H1 (cell line): ENCODE measurements at regions not wholly inside any gene's neighbourhood (a gene's known extent, or its start where the extent isn't known, plus 50 kb on each side); places are given as distances from the start of the nearest gene placed in this dataset.
A peak's percentile ranks its signal among the peaks of the same experiment; 100 is the strongest.

Experiments
- CTCF ChIA-PET: fragments of 300-600 bp; sonication (Branson Sonifier 250); formaldehyde crosslinking; loops from one replicate; lab custom pipeline; 2021; ENCODE audit not compliant: partially characterized antibody; lab: Charles Lee
- POLR2A ChIA-PET: fragments of 300-600 bp; sonication (Branson Sonifier 250); formaldehyde crosslinking; loops from one replicate; lab custom pipeline; 2021; ENCODE audit warnings: inconsistent platforms; ENCODE audit not compliant: partially characterized antibody; lab: Charles Lee
- DNase-seq, 2 experiments: peaks; one replicate each; pipeline versions ENCODE4 v3.0.0 to v3.0.0-alpha.2; 2010 to 2022; ENCODE audit warnings: low spot score in 2 of 2, low read depth in 1 of 2, mixed read lengths in 1 of 2
- FAIRE-seq: peaks from 2 replicates; lab custom pipeline; 2011; peaks lifted over from hg19 to GRCh38; lab: Jason Lieb, UNC
- H2AFZ ChIP-seq: 2 replicates; pipeline ENCODE4 v1.8.1; 2012; ENCODE audit warnings: low read length, inconsistent platforms
- H2AK5ac ChIP-seq: 2 replicates; pipeline ENCODE4 v1.6.1; 2013; ENCODE audit warnings: low read depth, low read length
- H2BK120ac ChIP-seq: replicated peaks from 2 replicates; pipeline ENCODE3; 2013; ENCODE audit warnings: low read depth, low read length, inconsistent platforms
- H2BK12ac ChIP-seq: 2 replicates; pipeline ENCODE4 v1.6.1; 2013; ENCODE audit warnings: low read depth, low read length
- H2BK15ac ChIP-seq: 2 replicates; pipeline ENCODE4 v1.6.1; 2013; ENCODE audit warnings: low read length
- H2BK20ac ChIP-seq: 2 replicates; pipeline ENCODE4 v1.6.1; 2013; ENCODE audit warnings: low read length
- H2BK5ac ChIP-seq: 2 replicates; pipeline ENCODE4 v1.6.1; 2013; ENCODE audit warnings: low read depth, low read length
- H3K14ac ChIP-seq: 2 replicates; pipeline ENCODE4 v1.6.1; 2013; ENCODE audit warnings: inconsistent platforms; ENCODE audit not compliant: insufficient read length
- H3K18ac ChIP-seq: 2 replicates; pipeline ENCODE4 v1.6.1; 2013; ENCODE audit warnings: low read length; ENCODE audit errors: extremely low read depth
- H3K23ac ChIP-seq: 2 replicates; pipeline ENCODE4 v1.6.1; 2013; ENCODE audit warnings: inconsistent platforms; ENCODE audit not compliant: insufficient read length
- H3K23me2 ChIP-seq: 2 replicates; pipeline ENCODE4 v1.6.1; 2013; ENCODE audit warnings: low read depth, low read length
- H3K27ac ChIP-seq: 2 replicates; pipeline ENCODE4 v1.6.1; 2011; ENCODE audit warnings: low read depth, low read length, inconsistent platforms
- H3K27me3 ChIP-seq, 4 experiments: replicated peaks in 1 of 4; 1 replicate in 1 of 4; 2 replicates in 3 of 4; pipeline versions ENCODE4 v1.6.1 to v1.8.1; 2011 to 2013; ENCODE audit warnings: low read length in 3 of 4, mild to moderate bottlenecking in 3 of 4, inconsistent platforms in 2 of 4, mixed read lengths in 2 of 4, moderate library complexity in 1 of 4; ENCODE audit not compliant: control insufficient read depth in 3 of 4, insufficient read depth in 3 of 4; ENCODE audit errors: extremely low read depth in 1 of 4
- H3K36me3 ChIP-seq, 4 experiments: 2 replicates each; pipeline versions ENCODE4 v1.6.1 to v1.8.1; 2011 to 2013; ENCODE audit warnings: mild to moderate bottlenecking in 4 of 4, low read length in 3 of 4, moderate library complexity in 2 of 4, control low read depth in 1 of 4, inconsistent platforms in 1 of 4; ENCODE audit not compliant: insufficient read depth in 4 of 4, control insufficient read depth in 2 of 4
- H3K4ac ChIP-seq: replicated peaks from 2 replicates; pipeline ENCODE3; 2013; ENCODE audit warnings: low read length, low read depth, mixed read lengths, inconsistent platforms; ENCODE audit not compliant: insufficient read length
- H3K4me1 ChIP-seq, 4 experiments: replicated peaks in 1 of 4; 1 replicate in 1 of 4; 2 replicates in 3 of 4; pipeline versions ENCODE4 v1.6.1 to v1.8.1; 2011 to 2013; ENCODE audit warnings: low read length in 3 of 4, inconsistent platforms in 2 of 4, mixed read lengths in 1 of 4; ENCODE audit not compliant: insufficient read depth in 4 of 4, control insufficient read depth in 3 of 4
- H3K4me2 ChIP-seq, 2 experiments: 2 replicates each; pipeline versions ENCODE4 v1.6.1 to v1.8.1; 2011 to 2013; ENCODE audit warnings: low read depth in 2 of 2, low read length in 2 of 2, control low read depth in 1 of 2, inconsistent platforms in 1 of 2, mild to moderate bottlenecking in 1 of 2; ENCODE audit not compliant: insufficient read depth in 1 of 2
- H3K4me3 ChIP-seq, 4 experiments: fragments of 200-600, 300-600 bp in 1 of 4; sonication (generic), shearing (Covaris generic), sonication (Bioruptor Twin) in 1 of 4; 2 replicates each; pipeline versions ENCODE4 v1.5.1 to v1.8.1; 2011 to 2016; ENCODE audit warnings: low read length in 4 of 4, low read depth in 3 of 4, control low read depth in 2 of 4, inconsistent platforms in 2 of 4, mild to moderate bottlenecking in 2 of 4, mixed read lengths in 1 of 4, moderate library complexity in 1 of 4; ENCODE audit not compliant: insufficient read depth in 2 of 4; ENCODE audit errors: extremely low read depth in 1 of 4
- H3K56ac ChIP-seq: replicated peaks from 2 replicates; pipeline ENCODE3; 2013; ENCODE audit warnings: low read depth, mild to moderate bottlenecking, mixed read lengths, low read length, inconsistent platforms; ENCODE audit not compliant: insufficient read length
- H3K79me1 ChIP-seq: 2 replicates; pipeline ENCODE4 v1.6.1; 2013; ENCODE audit warnings: low read depth, low read length, control low read depth
- H3K79me2 ChIP-seq, 2 experiments: 2 replicates each; pipeline versions ENCODE4 v1.6.1 to v1.8.1; 2012 to 2013; ENCODE audit warnings: low read length in 2 of 2, mild to moderate bottlenecking in 2 of 2, inconsistent platforms in 1 of 2; ENCODE audit not compliant: insufficient read depth in 2 of 2, control insufficient read depth in 1 of 2
- H3K9ac ChIP-seq, 4 experiments: replicated peaks in 1 of 4; 1 replicate in 1 of 4; 2 replicates in 3 of 4; pipeline versions ENCODE4 v1.6.1 to v1.8.1; 2011 to 2013; ENCODE audit warnings: low read depth in 3 of 4, low read length in 3 of 4, control low read depth in 2 of 4, mild to moderate bottlenecking in 2 of 4, moderate library complexity in 2 of 4, inconsistent platforms in 1 of 4; ENCODE audit errors: extremely low read depth in 1 of 4
- H3K9me3 ChIP-seq, 2 experiments: 2 replicates each; pipeline versions ENCODE4 v1.6.1 to v1.8.1; 2012 to 2013; ENCODE audit warnings: mild to moderate bottlenecking in 2 of 2, moderate library complexity in 2 of 2, control low read depth in 1 of 2, inconsistent platforms in 1 of 2, low read depth in 1 of 2, low read length in 1 of 2, mixed read lengths in 1 of 2; ENCODE audit not compliant: insufficient read depth in 2 of 2
- H4K20me1 ChIP-seq, 2 experiments: replicated peaks in 1 of 2; 2 replicates each; pipeline versions ENCODE3 to v1.8.1; 2011 to 2013; ENCODE audit warnings: inconsistent platforms in 2 of 2, low read length in 2 of 2, mild to moderate bottlenecking in 1 of 2; ENCODE audit not compliant: insufficient read depth in 2 of 2, control insufficient read depth in 1 of 2
- H4K5ac ChIP-seq: 2 replicates; pipeline ENCODE4 v1.6.1; 2013; ENCODE audit warnings: low read length, low read depth, mixed read lengths, inconsistent platforms; ENCODE audit not compliant: insufficient read length
- H4K8ac ChIP-seq: 2 replicates; pipeline ENCODE4 v1.8.0; 2013; ENCODE audit warnings: mild to moderate bottlenecking, moderate library complexity, low read length, inconsistent platforms; ENCODE audit not compliant: insufficient read depth; ENCODE audit errors: extremely low read depth
- H4K91ac ChIP-seq: replicated peaks from 2 replicates; pipeline ENCODE3; 2013; ENCODE audit warnings: low read length, mixed read lengths, inconsistent platforms; ENCODE audit not compliant: insufficient read length
- ASH2L ChIP-seq: fragments of 200-600, 300-600 bp; sonication (generic); IDR thresholded peaks from one replicate; pipeline ENCODE4 v1.7.1; 2017; ENCODE audit warnings: low read length
- CBX5 ChIP-seq: fragments of 300-800, 300-1000 bp; sonication (generic); IDR thresholded peaks from 2 replicates; pipeline ENCODE4 v1.7.1; 2016; ENCODE audit warnings: antibody characterized with exemption, low read length, low read depth
- CEBPB ChIP-seq: IDR thresholded peaks from 2 replicates; pipeline ENCODE4 v1.6.1; 2012; ENCODE audit warnings: low read depth, low read length
- CHD2 ChIP-seq: IDR thresholded peaks from 2 replicates; pipeline ENCODE4 v1.6.1; 2012; ENCODE audit warnings: low read length, improper control_type of control experiment
- CTCF ChIP-seq, 3 experiments: IDR thresholded peaks; 1 replicate in 2 of 3; 2 replicates in 1 of 3; pipeline versions ENCODE4 v1.5.1 to v1.6.1; 2011; ENCODE audit warnings: low read length in 3 of 3, mild to moderate bottlenecking in 3 of 3, inconsistent platforms in 2 of 3, low read depth in 1 of 3, moderate library complexity in 1 of 3; ENCODE audit not compliant: insufficient read depth in 1 of 3; ENCODE audit errors: control extremely low read depth in 1 of 3
- EP300 ChIP-seq, 2 experiments: IDR thresholded peaks; 1 replicate in 1 of 2; 2 replicates in 1 of 2; pipeline ENCODE4 v1.6.1; 2011 to 2012; ENCODE audit warnings: low read depth in 2 of 2, low read length in 2 of 2, mild to moderate bottlenecking in 2 of 2, borderline replicate concordance in 1 of 2, inconsistent platforms in 1 of 2, moderate library complexity in 1 of 2
- KDM5A ChIP-seq: fragments of 200-600 bp; IDR thresholded peaks from 2 replicates; pipeline ENCODE4 v1.7.1; 2012; ENCODE audit warnings: mild to moderate bottlenecking, low read length, inconsistent platforms, mixed read lengths
- PHF8 ChIP-seq: fragments of 200-600 bp; sonication (generic); conservative IDR thresholded peaks from 2 replicates; pipeline ENCODE4 v1.7.1; 2012; ENCODE audit warnings: low read depth, mild to moderate bottlenecking, inconsistent platforms, low read length, moderate library complexity
- SRF ChIP-seq: IDR thresholded peaks from 2 replicates; pipeline ENCODE4 v1.6.1; 2011; ENCODE audit warnings: mild to moderate bottlenecking, low read depth, low read length, moderate library complexity
- SUZ12 ChIP-seq: fragments of 200-600 bp; sonication (generic); IDR thresholded peaks from 2 replicates; pipeline ENCODE4 v1.6.1; 2012; ENCODE audit warnings: mild to moderate bottlenecking, inconsistent platforms, low read length, moderate library complexity, mixed read lengths
- WGBS, 2 experiments: shearing (Covaris generic) in 1 of 2; methylation state at CpG; one replicate each; pipeline versions ENCODE4 v1.1.6 to v1.1.7; 2013 to 2015; ENCODE audit warnings: low lambda C conversion rate in 2 of 2, mixed read lengths in 2 of 2, inconsistent platforms in 1 of 2, low coverage in 1 of 2, missing lambda C conversion rate in 1 of 2; ENCODE audit not compliant: insufficient replicate concordance in 2 of 2, insufficient coverage in 1 of 2, insufficient read length in 1 of 2; ENCODE audit errors: extremely low coverage in 1 of 2, missing lambda C conversion rate in 1 of 2; 5-methylcytosine and 5-hydroxymethylcytosine counted together

GRCh38 chr10:58968389-58968755 lies 208.1 kb upstream of the PHYHIPL start:
- CTCF ChIA-PET = interaction anchor here (0.6 to 1.9 kb wide), 4 partner anchors 14 to 839 kb away, joined by 3 to 5 read pairs (median 3); no protein-coding TSS in a partner anchor
- no peak overlapping the region for H3K9ac ChIP-seq

More at GRCh38 chr10:58968389-58968755, 208.1 kb upstream of the PHYHIPL start:
- H3K4me1 ChIP-seq = peaks cover 4 to 22% (median 10%) of the 10 kb centered on the region in 4 experiments; a peak in 6 of 7 replicates
- POLR2A ChIA-PET = interaction anchor here (0.9 to 1.2 kb wide), 4 partner anchors 9 to 209 kb away, joined by 3 read pairs; no protein-coding TSS in a partner anchor
- H4K20me1 ChIP-seq = no peaks in the 10 kb centered on the region
- TF ChIP-seq KDM5A (no peak), CHD2 (no peak), SRF (no peak), EP300 (IDR thresholded peaks at IDR 0.05; ENCODE audit: borderline replicate concordance in 1 of 2, low read depth in 2 of 2, low read length in 2 of 2) (no peak), CBX5 (no peak), SUZ12 (no peak), PHF8 (no peak), ASH2L (no peak), CTCF (IDR thresholded peaks at IDR 0.05; ENCODE audit: control extremely low read depth in 1 of 3, insufficient read depth in 1 of 3, low read depth in 1 of 3, low read length in 3 of 3) (no peak), CEBPB (no peak)
- no peak overlapping the region for H2BK5ac ChIP-seq
- FAIRE-seq = no peak
- no peak for DNase-seq
- H4K91ac ChIP-seq = no peak overlapping the region
- no peak overlapping the region for H2BK12ac ChIP-seq
- H2AK5ac ChIP-seq = no peak overlapping the region
- H4K5ac ChIP-seq = no peak overlapping the region
- H3K79me1 ChIP-seq = no peaks in the 10 kb centered on the region
- WGBS, 2 experiments = 78% methylated on average over 1 of the region's 1 CpG; no CpG with 5 or more reads in 1 of the 2 experiments
- H3K9me3 ChIP-seq = no peaks in the 10 kb centered on the region
- no peak overlapping the region for H3K18ac ChIP-seq
- H3K36me3 ChIP-seq = no peaks in the 10 kb centered on the region
- peak overlapping the region in 1 of 4 experiments; percentile 50; a peak in 2 of 8 replicates for H3K4me3 ChIP-seq
- no peak overlapping the region for H3K23ac ChIP-seq
- peak overlapping the region; percentile 65 to 72; a peak in 3 of 4 replicates for H3K4me2 ChIP-seq
- no peak overlapping the region for H2BK15ac ChIP-seq
- no peak overlapping the region for H2BK120ac ChIP-seq
- no peak overlapping the region for H3K27ac ChIP-seq
- H3K23me2 ChIP-seq = peaks cover 3% of the 10 kb centered on the region; the same call in 1 of the 2 replicates
- no peak overlapping the region for H4K8ac ChIP-seq
- H3K14ac ChIP-seq = no peak overlapping the region
- no peak overlapping the region for H3K56ac ChIP-seq
- H3K4ac ChIP-seq = no peak overlapping the region
- H3K27me3 ChIP-seq = peaks cover 5 to 34% (median 24%) of the 10 kb centered on the region in 4 experiments
- no peaks in the 10 kb centered on the region for H3K79me2 ChIP-seq
- H2AFZ ChIP-seq = no peak overlapping the region
- no peak overlapping the region for H2BK20ac ChIP-seq
